ENCODE measurements at regions not wholly inside any gene's neighbourhood (a gene's known extent, or its start where the extent isn't known, plus 50 kb on each side); places are given as distances from the start of the nearest gene placed in this dataset.

GRCh38 chr11:109553284-109553683, 131.3 kb downstream of the C11orf87 start:
- TF ChIP-seq POLR2AphosphoS5 (IDR thresholded peaks at IDR 0.05; ENCODE audit: low read depth) (no peak), CTCF (conservative IDR thresholded peaks at IDR 0.05; ENCODE audit: low read depth in 2 of 2) (no peak), EZH2 (IDR thresholded peaks at IDR 0.05; ENCODE audit: low read depth, unreplicated experiment) (no peak)
